GM19455 (cell line): ENCODE measurements at regions not wholly inside any gene's neighbourhood (a gene's known extent, or its start where the extent isn't known, plus 50 kb on each side); places are given as distances from the start of the nearest gene placed in this dataset.

Source experiments
- ATAC-seq: cut with Tn5 transposase; IDR thresholded peaks from one replicate; pipeline ENCODE4 v1.9.1; 2021; ENCODE audit not compliant: unreplicated experiment

DNA sequence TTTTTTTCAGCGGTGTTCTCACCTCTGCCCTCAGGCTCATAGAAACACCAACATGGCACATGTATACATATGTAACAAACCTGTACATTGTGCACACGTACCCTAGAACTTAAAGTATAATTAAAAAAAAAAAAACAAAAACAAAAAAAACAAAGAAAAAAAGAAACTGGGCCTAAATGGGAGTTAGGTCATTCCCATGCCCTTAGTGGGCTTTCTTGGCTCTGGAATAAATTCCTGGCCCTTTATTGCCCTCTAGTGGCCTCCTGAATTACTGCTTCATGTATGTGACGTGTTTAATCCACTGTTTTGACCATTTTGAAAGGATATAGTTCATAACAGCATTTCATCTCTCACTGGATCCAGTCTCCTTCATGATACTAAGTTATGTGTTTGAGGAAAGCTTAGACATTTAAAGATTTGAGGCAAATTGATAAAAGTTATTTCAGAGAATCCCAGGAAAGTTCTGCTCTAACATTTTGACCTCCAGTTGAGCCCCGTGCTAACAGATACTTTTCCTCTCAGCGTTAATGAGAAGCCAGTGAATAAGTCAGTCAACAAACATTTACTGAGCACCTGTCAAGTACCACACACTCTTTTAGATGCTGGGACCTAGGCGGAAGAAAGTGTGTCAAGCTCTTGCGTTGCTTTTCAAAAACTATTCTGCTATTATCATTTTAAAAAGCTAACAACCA is 54.7 kb upstream of the SYPL1 start:
- no peak for ATAC-seq

DNA sequence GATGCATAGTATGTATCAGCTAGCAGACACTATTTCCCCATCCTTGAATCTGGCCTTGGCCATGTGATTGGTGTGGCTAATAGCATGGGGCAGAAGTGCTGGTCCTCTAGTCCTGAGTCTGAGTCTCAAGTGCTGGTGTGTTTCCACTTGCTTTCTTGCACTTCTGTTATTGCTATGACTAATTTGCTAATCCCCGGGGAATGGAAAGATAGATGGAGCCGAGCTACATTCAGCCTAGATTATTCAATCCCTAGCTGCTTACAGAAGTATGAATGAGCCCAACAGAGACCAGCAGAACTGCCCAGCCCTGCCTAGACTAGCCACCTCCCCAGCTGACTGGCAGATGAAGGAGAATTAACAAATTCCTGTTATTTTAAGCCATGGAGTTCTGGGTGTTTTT is 53.2 kb upstream of the SYPL1 start:
- no peak for ATAC-seq

DNA sequence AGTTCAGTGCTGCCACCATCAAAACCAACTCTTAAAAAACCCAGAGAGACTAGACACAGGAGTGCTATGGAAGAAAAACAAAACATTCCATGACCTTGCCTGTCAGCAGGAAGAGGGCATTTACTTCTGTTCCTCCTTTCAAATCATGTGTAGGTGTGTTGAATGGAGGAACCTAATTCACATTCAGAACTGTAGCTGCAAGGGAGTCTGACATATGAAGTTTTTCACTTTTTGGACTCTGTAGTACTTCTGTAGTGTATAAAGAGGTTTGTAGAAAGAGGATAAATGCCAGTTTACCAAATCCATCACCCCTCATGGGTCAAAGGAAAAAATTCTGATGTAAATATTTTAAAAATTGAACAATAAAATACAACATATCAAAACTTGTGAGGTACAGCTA is 51.1 kb upstream of the SYPL1 start:
- no peak for ATAC-seq
